Tongue (tissue), 1 donor: ENCODE measurements at regions not wholly inside any gene's neighbourhood (a gene's known extent, or its start where the extent isn't known, plus 50 kb on each side); places are given as distances from the start of the nearest gene placed in this dataset.

Experiments used
- DNase-seq: peaks from one replicate; pipeline ENCODE4 v3.0.0-alpha.2; 2015

DNA sequence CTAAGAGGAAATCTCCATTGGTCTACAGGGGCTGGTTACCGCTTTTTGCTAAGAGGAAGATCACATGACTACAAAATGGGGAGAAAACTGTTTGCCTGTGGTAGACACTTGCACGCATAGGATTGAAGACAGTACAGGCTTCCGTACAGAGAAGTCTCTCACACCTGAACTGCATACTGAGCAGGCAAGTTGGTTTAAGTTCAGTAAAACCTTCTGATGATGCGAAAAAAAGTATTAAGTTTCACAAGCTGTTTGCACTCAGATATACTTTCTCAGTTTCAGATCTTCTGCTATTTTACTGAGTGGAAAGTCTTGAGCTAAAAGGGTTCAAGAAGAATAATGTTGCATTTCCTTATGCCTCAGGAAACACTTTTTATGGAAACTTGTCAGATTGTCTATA, 292.2 kb upstream of the MC4R start:
- no peak for DNase-seq

DNA sequence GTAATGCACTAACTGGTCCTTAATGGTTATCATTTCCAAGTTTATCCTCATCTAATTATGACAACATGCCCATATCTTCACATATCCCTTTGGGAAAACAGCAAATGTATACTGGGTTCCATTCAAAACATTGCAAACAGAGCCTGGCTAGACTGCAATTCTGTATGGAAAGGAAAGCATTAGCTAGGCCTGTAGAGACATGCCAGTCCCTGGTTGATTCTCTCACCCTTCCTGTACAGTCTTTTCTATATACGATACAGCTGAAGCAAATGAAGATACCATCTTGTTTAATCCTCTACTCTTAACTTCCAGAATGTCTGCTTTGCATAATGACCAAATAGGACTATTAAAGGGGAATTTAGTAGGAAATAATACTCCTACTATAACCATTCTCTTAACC, 294.4 kb upstream of the MC4R start:
- DNase-seq, result no peak

DNA sequence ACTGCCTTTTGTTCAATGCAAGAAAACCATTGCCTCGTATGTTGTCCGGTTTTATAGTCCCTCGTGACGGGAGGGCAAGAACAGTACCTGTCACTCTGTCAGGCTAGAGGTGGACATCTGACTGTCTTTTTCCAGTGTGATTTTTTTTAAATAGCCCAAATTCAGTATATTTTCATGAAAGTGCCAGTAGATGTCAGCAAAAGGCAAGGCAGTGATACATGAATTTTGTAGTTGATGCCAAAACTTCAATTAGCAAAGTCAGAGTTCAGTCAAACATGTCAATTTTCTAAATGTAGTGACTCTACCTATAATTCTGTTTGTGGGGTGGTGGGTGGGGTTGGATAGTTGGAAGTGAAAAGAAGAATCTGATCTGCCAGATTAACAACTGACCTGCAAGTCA, 296.0 kb upstream of the MC4R start:
- no peak for DNase-seq

DNA sequence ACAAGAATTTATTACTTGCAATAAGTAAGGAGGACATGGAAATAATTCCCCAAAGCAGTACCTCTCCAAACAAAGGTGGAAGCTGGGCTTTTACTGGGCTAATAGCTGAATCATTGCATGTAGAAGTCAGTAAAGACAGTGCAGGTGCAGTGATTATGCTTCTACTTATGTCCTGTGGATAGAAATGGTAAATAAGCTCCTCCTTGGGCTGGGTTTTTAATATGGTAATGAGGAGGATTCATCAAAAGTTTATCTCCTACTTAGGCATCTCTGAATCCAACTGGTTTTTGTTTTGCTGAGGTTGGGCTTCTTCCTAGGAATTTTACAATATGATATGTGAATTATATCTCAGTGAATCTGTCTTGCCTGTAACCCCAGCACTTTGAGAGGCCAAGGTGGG, 297.4 kb upstream of the MC4R start:
- no peak for DNase-seq

DNA sequence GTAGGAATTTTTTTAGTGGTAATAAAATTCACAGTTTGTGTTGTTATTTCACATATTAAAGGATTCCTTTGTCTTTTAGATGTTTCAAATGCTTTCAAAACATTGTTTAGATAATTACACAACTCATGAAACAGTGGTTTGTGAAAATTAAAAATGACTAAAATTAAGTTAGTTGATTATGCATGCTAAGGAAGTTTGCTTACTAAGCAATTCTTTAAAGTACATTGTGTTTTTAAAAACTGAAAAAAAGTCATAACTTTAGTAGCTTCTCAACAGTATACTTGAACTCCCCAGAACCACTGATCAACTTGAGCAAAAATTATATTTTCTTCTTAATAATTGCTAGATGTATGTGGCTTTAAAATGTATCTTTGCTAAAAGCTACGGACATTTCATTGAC, 298.4 kb upstream of the MC4R start:
- no peak for DNase-seq

DNA sequence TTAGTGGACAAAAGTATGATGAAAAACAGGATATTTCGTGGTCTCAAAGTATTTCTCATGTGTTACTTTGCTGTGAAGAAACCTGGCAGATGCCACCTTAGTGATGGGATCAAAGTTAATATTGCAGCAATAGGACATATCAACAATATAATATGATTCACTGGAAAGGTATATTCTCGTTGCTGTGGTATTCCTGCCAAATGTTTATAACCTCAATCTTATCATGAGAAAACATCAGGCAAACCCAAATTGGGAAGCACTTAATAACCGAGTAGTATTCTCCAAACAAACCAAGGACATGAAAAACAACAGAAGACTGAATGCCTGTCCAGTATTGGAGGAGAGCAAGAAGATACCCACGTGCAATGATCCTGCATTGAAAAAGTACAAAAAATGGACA, 302.6 kb upstream of the MC4R start:
- DNase-seq, result no peak

DNA sequence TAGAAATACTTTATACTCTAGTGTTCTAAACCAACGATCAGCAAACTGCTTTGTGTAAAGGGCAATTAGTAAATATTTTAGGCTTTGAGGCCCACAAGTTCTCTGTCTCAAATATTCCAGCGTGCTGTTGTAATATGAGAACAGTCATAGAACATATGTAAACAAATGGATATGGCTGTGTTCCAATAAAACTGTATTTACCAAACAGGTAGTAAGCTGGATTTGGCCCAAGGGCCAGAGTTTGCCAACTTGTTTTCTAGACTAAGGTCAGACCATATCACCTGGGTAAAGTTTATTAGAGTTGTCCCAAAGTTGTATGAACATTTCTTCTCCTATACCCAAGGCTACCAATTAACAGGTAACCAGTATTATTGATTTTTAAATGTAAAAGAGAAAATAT, 303.2 kb upstream of the MC4R start:
- no peak for DNase-seq

DNA sequence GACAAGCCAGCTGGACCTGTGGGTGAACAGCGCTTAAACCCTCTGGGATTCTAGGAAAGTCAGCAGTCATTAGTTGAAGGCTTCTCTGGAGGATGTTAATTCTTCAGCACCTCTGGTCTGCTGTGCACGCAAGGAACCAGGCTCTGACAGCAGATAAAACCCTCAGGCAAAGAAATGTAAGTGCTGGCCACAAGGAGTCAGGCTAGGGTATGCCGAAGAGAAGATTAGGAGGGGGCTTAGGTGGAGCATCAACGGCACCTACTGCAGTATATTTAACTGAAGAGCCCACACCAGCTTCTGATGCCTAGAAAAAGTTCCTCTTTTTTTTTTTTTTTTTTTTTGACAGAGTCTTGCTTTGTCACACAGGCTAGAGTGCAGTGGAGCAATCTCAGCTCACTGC, 304.2 kb upstream of the MC4R start:
- no peak for DNase-seq

DNA sequence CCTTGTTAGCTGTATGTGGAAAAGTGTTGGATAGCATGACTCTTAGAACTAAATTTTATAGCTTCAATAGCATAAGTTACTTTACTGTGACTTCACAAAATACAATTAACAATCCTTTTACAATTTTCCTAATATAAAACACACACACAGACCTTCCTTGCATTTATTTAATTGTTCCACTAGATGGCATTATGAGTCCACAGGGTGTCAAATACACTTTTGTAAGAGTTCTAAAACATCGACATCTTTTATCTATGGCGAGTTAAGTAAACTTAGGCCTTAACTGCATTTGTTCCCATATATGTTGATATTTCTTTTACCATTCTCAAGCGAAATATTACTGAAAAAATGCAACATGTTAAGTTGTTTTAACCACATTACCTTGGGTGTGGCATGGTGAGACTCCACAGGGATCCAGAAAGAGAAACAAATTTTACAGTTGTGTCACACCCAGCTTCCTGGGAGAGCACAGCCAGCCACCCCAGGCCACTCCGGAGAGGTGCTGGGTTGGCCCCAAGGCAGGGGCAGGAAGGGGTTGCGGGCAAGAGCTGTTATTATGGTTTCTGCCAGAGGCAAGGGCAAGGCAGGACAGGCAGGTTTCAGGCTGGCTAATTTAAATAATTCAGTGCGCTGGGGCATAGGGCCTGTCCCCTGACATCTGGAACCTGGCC, 312.4 kb upstream of the MC4R start:
- peak; percentile 46 for DNase-seq

DNA sequence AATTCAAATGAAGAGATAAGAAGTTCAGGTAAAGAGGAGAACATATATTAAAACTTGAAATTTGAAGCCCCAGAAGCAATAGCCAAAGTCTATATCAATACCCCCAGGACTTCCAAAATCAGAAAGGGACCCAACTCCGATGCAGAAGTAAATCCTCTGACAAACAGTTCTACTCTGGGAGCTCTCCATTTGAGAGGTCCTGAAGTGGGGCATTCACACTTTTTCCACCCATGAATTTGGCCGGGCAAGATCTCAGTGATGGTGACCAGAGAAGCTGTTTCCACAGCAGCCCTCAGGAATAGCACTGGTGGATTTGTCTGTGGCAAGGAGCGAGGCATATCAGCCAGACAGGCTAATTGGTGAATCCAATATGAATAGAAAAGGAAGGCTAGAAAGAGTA, 313.6 kb upstream of the MC4R start:
- DNase-seq, result no peak

DNA sequence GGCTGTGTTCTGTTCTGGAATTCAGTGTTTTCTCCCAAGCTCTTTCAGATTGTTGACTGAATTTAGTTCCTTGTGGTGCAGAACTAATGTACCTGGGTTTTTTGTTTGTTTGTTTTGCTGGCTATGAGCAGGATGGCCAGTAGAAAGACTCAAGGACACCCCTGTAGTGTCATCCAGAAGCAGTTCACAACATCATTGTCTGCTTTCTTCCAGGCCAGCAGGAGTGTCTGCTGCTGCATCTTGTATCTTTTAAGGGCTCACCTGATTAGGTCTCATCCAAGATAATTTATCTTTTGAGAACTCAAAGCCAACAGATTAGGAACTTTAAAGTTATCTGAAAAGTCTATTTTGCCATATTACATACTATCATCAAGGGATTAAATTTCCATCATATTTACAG, 318.5 kb upstream of the MC4R start:
- DNase-seq, result no peak

DNA sequence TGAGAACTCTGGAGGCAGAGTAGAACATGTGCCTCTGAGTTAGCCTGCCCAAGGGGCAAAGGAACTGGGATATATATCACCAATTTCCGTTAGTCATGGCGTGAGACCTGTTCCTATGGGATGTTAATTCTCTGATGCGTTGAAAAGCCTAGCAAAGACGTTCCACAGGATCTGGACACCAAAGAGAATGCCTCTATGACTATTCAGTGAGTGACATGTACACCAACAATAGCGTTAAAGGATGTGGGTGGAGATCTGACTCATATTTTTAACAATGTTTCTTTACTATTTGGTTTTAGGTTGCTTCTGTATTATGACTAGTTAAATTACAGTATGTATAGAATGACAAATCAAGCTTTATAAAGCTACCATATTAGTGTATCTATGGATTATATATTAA, 320.9 kb upstream of the MC4R start:
- no peak for DNase-seq

DNA sequence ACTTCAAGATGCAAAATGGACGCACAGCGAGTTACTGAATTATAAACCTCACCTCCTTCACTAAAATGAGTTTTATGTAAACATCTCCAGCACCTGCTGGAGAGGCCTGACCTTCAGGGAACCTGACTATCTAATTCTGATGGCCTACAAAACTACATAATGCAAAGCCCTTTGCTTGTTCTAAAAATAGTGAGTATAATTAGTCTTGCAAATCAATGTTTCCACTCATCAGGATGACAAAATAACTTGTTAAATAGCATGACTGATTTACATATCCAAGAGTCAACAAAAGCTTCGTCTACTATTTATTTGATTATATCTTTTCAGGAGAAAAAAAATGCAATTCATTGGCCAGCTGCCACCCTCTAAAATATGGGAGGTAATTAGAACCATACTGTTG, 326.3 kb upstream of the MC4R start:
- DNase-seq, result no peak

DNA sequence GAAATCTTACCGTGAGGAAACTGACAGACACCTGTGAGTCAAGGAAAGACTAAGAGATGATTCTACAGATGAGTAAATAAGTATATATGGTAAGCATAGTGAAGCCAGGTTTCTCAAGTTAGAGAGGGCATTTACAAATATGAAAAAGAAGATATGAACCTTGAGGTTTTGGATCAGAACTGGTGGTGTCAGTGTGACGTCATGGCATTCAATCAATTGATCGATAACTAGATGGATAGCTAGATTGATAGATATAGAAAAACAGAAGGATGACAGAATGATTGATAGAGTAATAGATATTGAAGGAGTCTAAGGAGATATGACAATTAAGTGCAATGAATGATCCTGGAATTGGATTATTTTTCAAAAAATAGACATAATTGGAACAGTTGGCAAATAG, 350.2 kb upstream of the MC4R start:
- DNase-seq, result no peak

DNA sequence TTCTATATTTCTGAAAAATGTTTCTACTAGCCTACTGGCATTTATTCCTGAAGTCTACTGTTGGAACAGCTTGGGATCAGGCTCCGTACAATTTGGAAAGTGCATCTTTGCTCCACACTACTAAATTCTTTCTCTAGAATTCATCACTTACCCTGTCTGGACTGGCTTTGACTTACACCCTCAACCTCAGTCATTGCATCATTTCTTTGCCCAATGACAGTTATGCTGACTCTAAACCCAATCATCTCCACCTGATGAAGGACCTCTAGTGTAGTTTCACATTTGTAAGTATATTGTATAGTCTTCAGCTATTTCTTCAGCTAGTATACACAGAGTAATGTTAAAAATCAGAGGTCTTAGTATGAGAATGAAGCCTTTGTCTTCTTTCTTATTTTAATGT, 359.6 kb upstream of the MC4R start:
- DNase-seq, result no peak

DNA sequence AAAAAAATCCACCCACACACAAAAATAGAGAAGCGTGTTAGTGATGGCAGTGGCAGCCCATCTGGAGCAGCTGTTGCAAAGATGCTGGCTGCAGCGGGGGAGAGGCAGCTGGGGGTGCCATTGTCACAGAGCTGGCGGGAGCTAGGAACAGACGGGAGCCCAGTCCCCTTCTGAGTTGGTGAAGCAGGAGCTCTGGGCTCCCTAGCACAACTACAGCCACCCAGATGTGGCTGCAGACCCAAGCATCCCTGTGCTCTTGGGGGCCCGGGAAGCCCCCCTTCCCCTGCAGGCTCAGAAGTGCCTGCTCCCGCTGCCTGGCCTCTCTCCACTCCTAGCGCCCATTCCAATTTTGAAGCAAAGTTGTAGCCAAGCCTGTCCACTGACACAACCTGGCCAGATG, 366.6 kb upstream of the MC4R start:
- no peak for DNase-seq

DNA sequence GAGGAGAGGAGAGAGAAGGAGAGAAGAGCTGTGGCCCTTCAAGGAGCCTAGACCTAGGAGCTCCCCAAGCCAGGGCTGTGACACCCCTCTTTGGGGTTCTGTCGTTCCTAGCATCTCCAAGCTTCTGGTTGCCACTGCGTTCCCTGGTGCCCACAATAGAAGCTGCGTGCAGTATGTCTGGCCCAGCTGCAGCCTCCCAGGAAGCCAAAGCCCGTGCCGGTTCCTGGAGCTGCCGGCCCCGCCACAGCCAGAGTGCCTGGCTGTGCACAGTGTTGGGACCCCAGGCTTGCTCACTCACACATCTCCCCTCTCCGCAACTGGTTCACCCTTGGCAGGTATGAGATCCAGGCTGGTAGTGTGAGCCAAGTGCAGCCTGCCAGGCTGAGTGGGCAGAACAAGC, 367.7 kb upstream of the MC4R start:
- DNase-seq, result no peak

DNA sequence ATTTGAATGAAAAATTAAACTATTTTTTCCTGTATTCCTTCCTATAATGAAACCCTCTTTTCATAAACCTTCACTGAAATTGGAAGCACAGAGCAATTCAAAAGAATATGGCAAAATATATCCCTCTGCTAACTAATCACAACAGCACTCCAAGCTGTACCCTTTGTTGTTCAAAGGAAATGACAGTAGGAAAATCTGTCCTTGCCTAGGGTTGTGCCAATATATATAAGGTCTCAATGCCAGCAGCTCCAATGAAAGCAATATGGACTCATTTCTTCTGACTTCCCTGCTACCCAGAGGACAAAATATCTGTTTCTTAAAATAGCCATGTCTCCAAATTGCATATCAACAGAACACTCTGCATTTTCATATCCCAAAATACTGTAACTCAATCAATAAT, 373.9 kb upstream of the MC4R start:
- no peak for DNase-seq

DNA sequence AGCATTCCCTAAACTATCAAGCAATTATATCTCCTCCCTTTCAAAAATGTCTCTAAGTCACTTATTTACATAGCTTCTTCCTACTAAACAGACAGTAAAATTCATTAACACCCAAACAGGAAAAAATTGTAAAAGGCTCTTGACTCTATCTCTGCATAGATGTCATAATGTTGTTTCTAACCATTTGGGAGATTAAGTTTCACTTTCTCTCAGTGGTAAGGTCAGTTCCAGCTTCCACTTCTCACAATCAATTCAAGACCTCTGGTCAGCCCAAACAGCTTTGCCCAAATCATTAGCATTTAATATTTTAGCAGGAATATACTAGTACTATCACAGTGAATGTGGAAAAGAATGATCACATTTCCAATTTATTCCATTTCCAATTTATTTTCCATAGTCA, 374.3 kb upstream of the MC4R start:
- DNase-seq, result no peak

DNA sequence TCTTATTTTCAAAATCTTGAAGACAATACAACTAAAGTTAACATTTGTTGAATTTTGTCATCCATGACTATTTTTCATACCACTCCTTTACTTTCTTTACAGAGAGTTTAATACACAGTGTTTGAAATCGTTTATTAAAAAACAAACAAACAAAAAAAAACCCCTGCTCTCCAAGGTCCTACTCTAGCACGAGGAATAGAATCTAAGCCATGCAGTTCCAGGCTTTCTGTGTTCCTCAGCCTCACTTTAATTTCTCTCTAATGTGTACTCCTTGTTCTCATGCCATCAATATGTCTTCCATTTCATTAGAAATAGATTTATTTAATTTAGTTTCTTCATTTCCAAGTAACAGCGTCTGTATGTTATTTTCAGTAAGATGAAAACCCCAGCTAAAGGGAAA, 381.2 kb upstream of the MC4R start:
- DNase-seq, result no peak

DNA sequence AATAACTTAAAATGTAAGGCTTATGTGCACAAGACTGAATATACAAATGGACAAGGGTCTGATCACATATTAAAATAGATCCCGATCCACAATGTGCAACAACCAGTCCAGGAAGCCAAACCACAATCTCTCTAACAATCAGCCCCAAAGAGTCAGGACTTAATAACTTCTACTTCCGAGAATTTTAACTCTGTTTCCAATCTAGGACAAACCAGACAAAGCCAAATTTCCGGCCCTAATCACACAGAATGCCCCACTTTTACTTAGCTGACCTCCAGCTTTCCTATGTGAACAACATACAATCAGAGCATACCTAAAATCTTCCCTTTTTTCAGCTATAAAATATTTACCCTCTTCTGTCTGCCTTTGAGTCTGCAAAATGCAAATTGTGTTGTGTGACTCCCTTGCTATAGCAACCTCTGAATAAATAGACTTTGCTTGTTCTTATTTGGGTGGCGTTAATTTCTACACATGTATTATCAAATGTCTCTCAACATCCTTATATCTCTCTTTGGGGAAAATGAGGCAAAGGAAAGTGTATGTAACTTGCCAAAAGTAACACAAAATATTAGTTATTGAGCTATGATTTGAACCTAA, 381.9 kb upstream of the MC4R start:
- no peak for DNase-seq

DNA sequence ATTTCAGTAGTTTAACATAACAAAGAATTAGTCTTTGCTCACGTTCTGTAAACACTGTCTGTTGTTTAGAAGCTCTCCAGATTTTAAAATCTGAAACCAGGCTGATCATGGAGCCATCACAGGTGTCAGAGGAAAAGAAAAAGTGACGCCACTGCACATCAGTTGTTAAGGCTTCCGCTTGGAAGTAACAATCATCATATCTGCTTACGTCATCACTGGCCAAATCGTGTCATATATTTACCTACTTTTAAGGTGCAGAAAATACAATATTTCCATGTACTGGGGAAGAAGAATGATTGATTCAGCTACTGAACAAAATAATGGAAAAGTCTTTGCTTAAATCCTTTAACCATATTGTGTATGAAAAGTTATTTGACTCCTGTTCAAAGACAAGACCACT, 382.6 kb upstream of the MC4R start:
- DNase-seq, result no peak

DNA sequence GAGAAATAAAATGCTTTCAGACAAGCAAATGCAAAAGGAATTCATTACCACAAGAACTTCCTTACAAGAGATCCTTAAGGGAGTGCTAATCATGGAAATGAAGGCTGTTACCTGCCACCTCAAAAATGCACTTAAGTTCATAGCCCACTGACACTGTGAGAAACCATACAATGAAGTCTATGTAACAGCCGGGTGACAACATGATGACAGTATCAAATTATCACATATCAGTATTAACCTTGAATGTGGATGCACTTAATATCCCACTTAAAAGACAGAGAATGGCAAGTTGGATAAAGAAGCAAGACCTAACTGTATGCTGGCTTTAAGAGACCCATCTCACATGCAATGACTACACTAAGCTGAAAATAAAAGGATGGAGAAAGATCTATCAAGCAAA, 403.4 kb upstream of the MC4R start:
- DNase-seq, result no peak

DNA sequence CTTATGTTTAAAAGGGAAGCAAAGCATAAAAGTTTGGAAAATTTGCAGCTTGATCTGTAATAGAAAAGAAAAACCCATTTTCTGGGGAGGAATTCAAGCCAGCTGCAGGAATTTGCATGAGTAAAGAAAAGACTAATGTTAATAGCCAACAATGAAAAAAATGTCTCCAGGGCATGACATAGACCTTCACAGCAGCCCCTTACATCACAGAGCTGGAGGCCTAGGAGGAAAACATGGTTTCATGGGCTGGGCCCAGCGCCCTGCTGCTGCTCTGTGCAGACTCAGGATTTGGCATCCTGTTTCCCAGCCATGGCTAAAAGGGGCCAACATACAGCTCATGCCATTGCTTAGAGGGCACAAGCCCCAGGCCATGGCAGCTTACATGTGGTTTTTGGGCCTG, 411.6 kb upstream of the MC4R start:
- DNase-seq, result no peak

DNA sequence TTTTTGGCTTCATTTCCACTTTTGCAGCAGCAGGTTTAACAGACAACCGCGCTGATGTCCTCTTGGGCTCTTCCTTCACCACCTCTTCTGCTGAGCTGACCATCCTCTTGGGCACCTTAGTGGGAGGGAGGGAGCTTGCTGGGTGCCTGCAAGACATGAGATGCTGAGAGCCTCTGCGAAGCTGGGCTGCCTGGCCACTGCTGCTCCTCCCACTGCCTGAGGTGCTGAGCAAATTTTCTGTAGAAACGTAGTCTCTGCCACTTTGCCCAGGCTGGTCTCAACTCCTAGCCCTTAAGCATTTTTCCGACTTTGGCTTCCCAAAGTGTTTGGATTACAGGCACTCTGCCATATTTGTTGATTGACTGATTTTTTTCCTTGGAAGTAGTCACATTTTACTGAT, 422.2 kb upstream of the MC4R start:
- DNase-seq, result no peak
